GM12865 (cell line): ENCODE measurements at regions not wholly inside any gene's neighbourhood (a gene's known extent, or its start where the extent isn't known, plus 50 kb on each side); places are given as distances from the start of the nearest gene placed in this dataset.

Source experiments
- DNase-seq: peaks from one replicate; pipeline ENCODE4 v3.0.0; 2010; ENCODE audit warnings: low read depth
- H3K4me3 ChIP-seq: 2 replicates; pipeline ENCODE4 v1.5.1; 2011; ENCODE audit warnings: mild to moderate bottlenecking, low read depth, low read length, control low read depth
- CTCF ChIP-seq: IDR thresholded peaks from 2 replicates; pipeline ENCODE4 v1.5.1; 2011; ENCODE audit warnings: low read length, control low read depth, low read depth, inconsistent platforms; ENCODE audit not compliant: insufficient read depth; ENCODE audit errors: missing control alignments

GRCh38 chr2:146129231-146129630, 1609.3 kb upstream of the ZEB2 start:
- TF ChIP-seq CTCF, result no peak
- no peak for DNase-seq
- no peak overlapping the region for H3K4me3 ChIP-seq

GRCh38 chr2:146128216-146128615, 1608.3 kb upstream of the ZEB2 start:
- TF ChIP-seq CTCF, result no peak
- no peak for DNase-seq
- H3K4me3 ChIP-seq, result no peak overlapping the region

GRCh38 chr2:146125551-146125950, 1605.6 kb upstream of the ZEB2 start:
- no peak overlapping the region for H3K4me3 ChIP-seq
- no peak for DNase-seq
- no peak for TF ChIP-seq CTCF

GRCh38 chr2:146124741-146125140, 1604.8 kb upstream of the ZEB2 start:
- TF ChIP-seq CTCF, result no peak
- no peak for DNase-seq
- H3K4me3 ChIP-seq, result no peak overlapping the region

- DNase-seq, result no peak
- TF ChIP-seq CTCF, result no peak
- no peak overlapping the region for H3K4me3 ChIP-seq
Measured at GRCh38 chr2:146123714-146124113, 1603.8 kb upstream of the ZEB2 start.

GRCh38 chr2:146123256-146123655, 1603.3 kb upstream of the ZEB2 start:
- H3K4me3 ChIP-seq, result no peak overlapping the region
- no peak for TF ChIP-seq CTCF
- DNase-seq, result no peak

- no peak for TF ChIP-seq CTCF
- H3K4me3 ChIP-seq, result no peak overlapping the region
- DNase-seq, result no peak
Measured at GRCh38 chr2:146119586-146119985, 1599.7 kb upstream of the ZEB2 start.
